AG04450 (cell line): ENCODE measurements at regions not wholly inside any gene's neighbourhood (a gene's known extent, or its start where the extent isn't known, plus 50 kb on each side); places are given as distances from the start of the nearest gene placed in this dataset.

Experiments
- CTCF ChIA-PET: fragments of 300-600, 350-600 bp; formaldehyde crosslinking; extraction: SDS; loops from one replicate; lab custom pipeline; 2022; ENCODE audit warnings: antibody characterized with exemption, inconsistent platforms; lab: Charles Lee
- POLR2A ChIA-PET: fragments of 350-600 bp; formaldehyde crosslinking; extraction: SDS; loops from one replicate; lab custom pipeline; 2021; ENCODE audit warnings: antibody characterized with exemption, inconsistent platforms; lab: Yijun Ruan, JAX
- DNase-seq: peaks from one replicate; pipeline ENCODE4 v3.0.0-alpha.2; 2011; ENCODE audit warnings: low read depth, low spot score
- H3K27ac ChIP-seq: one replicate; pipeline ENCODE4 v1.5.1; 2012; ENCODE audit warnings: low read depth, low read length, control low read depth
- H3K27me3 ChIP-seq: one replicate; pipeline ENCODE4 v1.6.0; 2012; ENCODE audit warnings: low read length; ENCODE audit not compliant: control insufficient read depth, insufficient read depth
- H3K4me3 ChIP-seq: 2 replicates; pipeline ENCODE4 v1.5.1; 2011; ENCODE audit warnings: mild to moderate bottlenecking, low read depth, low read length, control low read depth
- H3K9me3 ChIP-seq: 2 replicates; pipeline ENCODE4 v1.5.1; 2012; ENCODE audit warnings: low read length; ENCODE audit not compliant: control insufficient read depth, insufficient read depth
- CTCF ChIP-seq: IDR thresholded peaks from 2 replicates; pipeline ENCODE4 v1.5.1; 2011; ENCODE audit warnings: low read depth, low read length, control low read depth, inconsistent platforms

GRCh38 chr2:238978497-238978896 is 130.6 kb downstream of the TWIST2 start:
- Histone ChIP-seq H3K9me3 (peaks cover 5% of the 10 kb centered on the region; the same call in 1 of the 2 replicates), H3K27me3 (peaks cover 10% of the 10 kb centered on the region), H3K4me3 (no peak overlapping the region), H3K27ac (no peak overlapping the region)
- no peak for TF ChIP-seq CTCF
- ChIA-PET CTCF (interaction anchor here (2.1 kb wide), 1 partner anchor 24 kb away, joined by 7 read pairs; no protein-coding TSS in a partner anchor), POLR2A (no interaction called here)
- no peak for DNase-seq

- ChIA-PET CTCF (interaction anchor here (0.8 to 1.3 kb wide), 2 partner anchors 9 to 24 kb away, joined by 3 read pairs; no protein-coding TSS in a partner anchor), POLR2A (no interaction called here)
Observed at GRCh38 chr2:238979636-238980035, 131.8 kb downstream of the TWIST2 start.

GRCh38 chr2:238985041-238985729 is 137.3 kb downstream of the TWIST2 start:
- POLR2A ChIA-PET: no interaction called here
- Histone ChIP-seq H3K4me3 (no peak overlapping the region), H3K27me3 (peaks cover 39% of the 10 kb centered on the region), H3K27ac (no peak overlapping the region), H3K9me3 (peaks cover 7% of the 10 kb centered on the region; the same call in 1 of the 2 replicates)
- no peak for DNase-seq
- no peak for TF ChIP-seq CTCF
- CTCF ChIA-PET: interaction anchor here (1.0 kb wide), 1 partner anchor 11 kb away, joined by 7 read pairs; no protein-coding TSS in a partner anchor

More at GRCh38 chr2:238979636-238980035, 131.8 kb downstream of the TWIST2 start:
- Histone ChIP-seq H3K4me3 (no peak overlapping the region), H3K9me3 (peaks cover 5% of the 10 kb centered on the region; the same call in 1 of the 2 replicates), H3K27me3 (peaks cover 14% of the 10 kb centered on the region), H3K27ac (no peak overlapping the region)
- TF ChIP-seq CTCF: no peak
- DNase-seq: no peak

GRCh38 chr2:238985931-238986446 is 138.1 kb downstream of the TWIST2 start:
- ChIA-PET CTCF (no interaction called here), POLR2A (no interaction called here)
- Histone ChIP-seq H3K4me3 (no peak overlapping the region), H3K27me3 (peaks cover 39% of the 10 kb centered on the region), H3K27ac (no peak overlapping the region), H3K9me3 (peaks cover 7% of the 10 kb centered on the region; the same call in 1 of the 2 replicates)
- DNase-seq: no peak
- TF ChIP-seq CTCF: no peak
